ENCODE measurements at regions not wholly inside any gene's neighbourhood (a gene's known extent, or its start where the extent isn't known, plus 50 kb on each side); places are given as distances from the start of the nearest gene placed in this dataset.
A peak's percentile ranks its signal among the peaks of the same experiment; 100 is the strongest.

GRCh38 chr2:176613323-176613987 lies 344.2 kb downstream of the MTX2 start:
- Mint-ChIP-seq H3K36me3 (no peaks in the 10 kb centered on the region), H3K4me3 (no peak overlapping the region), H3K9me3 (no peaks in the 10 kb centered on the region), H3K27ac (no peak overlapping the region), H3K27me3 (ENCODE audit: low read depth) (no peaks in the 10 kb centered on the region), H3K4me1 (no peaks in the 10 kb centered on the region)
- no peak for TF ChIP-seq ZNF121 (CRISPR knock-in tag; IDR thresholded peaks at IDR 0.05)
- ChIA-PET POLR2A (no interaction called here), CTCF (interaction anchor here (1.2 to 1.4 kb wide), 2 partner anchors 59 to 159 kb away, joined by 3 to 4 read pairs; no protein-coding TSS in a partner anchor)
- ATAC-seq, result no peak
- DNase-seq (ENCODE audit: low spot score), result no peak

DNA sequence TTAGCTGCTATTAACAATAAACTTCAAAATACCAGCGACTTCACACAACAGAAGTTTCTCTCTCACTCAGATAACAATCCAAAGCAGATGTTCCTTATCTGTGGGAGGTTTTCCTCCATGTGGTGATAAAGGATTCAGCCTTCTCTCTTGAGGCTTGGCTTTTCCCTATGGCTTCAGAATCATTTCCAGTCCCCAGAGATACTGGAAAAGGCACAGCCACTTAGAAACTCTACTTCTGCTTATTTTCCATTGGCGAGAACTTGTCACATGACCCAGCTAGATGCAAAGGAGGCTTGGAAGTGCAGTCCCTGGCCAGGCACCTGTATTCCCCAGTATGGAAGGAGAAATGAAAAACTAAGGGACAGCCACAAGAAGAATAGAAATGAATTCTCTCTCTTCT lies 344.8 kb downstream of the MTX2 start:
- TF ChIP-seq ZNF416 (CRISPR knock-in tag; IDR thresholded peaks at IDR 0.05) (no peak), USF1 (CRISPR knock-in tag; IDR thresholded peaks at IDR 0.05) (peak; percentile 85), NFYB (CRISPR knock-in tag; conservative IDR thresholded peaks at IDR 0.05; ENCODE audit: low read depth) (0 out of 2 replicates have a peak, but pooled peaks have one; percentile 19), USF2 (CRISPR knock-in tag; IDR thresholded peaks at IDR 0.05) (peak; percentile 87)
- no peak overlapping the region for H3K4me3 Mint-ChIP-seq
- CTCF ChIA-PET, result interaction anchor here (1.2 to 1.4 kb wide), 2 partner anchors 60 to 159 kb away, joined by 3 to 4 read pairs; no protein-coding TSS in a partner anchor
- H3K36me3 Mint-ChIP-seq, result no peaks in the 10 kb centered on the region
- no peaks in the 10 kb centered on the region for H3K9me3 Mint-ChIP-seq
- ATAC-seq, result peak; percentile 75
- no peaks in the 10 kb centered on the region; the same call in 1 of the 2 replicates for H3K27me3 Mint-ChIP-seq (ENCODE audit: low read depth)
- no peaks in the 10 kb centered on the region for H3K4me1 Mint-ChIP-seq
- no peak for DNase-seq (ENCODE audit: low spot score)
- POLR2A ChIA-PET, result no interaction called here
- no peak overlapping the region for H3K27ac Mint-ChIP-seq

- Mint-ChIP-seq H3K27ac (no peak overlapping the region), H3K27me3 (ENCODE audit: low read depth) (no peaks in the 10 kb centered on the region; the same call in 1 of the 2 replicates), H3K36me3 (no peaks in the 10 kb centered on the region), H3K9me3 (no peaks in the 10 kb centered on the region), H3K4me3 (no peak overlapping the region), H3K4me1 (no peaks in the 10 kb centered on the region)
- POLR2A ChIA-PET, result no interaction called here
- CTCF ChIA-PET, result interaction anchor here (0.7 to 1.1 kb wide), 2 partner anchors 61 to 160 kb away, joined by 3 to 4 read pairs; no protein-coding TSS in a partner anchor
- DNase-seq (ENCODE audit: low spot score) (no peak), ATAC-seq (no peak)
- TF ChIP-seq NR2C2 (CRISPR knock-in tag; IDR thresholded peaks at IDR 0.05) (no peak), TCF7 (CRISPR knock-in tag; IDR thresholded peaks at IDR 0.05; ENCODE audit: low read depth) (no peak), SP1 (CRISPR knock-in tag; conservative IDR thresholded peaks at IDR 0.05) (no peak), MYBL2 (CRISPR knock-in tag; IDR thresholded peaks at IDR 0.05) (no peak), ZNF317 (CRISPR knock-in tag; IDR thresholded peaks at IDR 0.05; ENCODE audit: borderline replicate concordance, low read depth) (no peak), PRDM15 (CRISPR knock-in tag; IDR thresholded peaks at IDR 0.05) (no peak), EMX1 (CRISPR knock-in tag; IDR thresholded peaks at IDR 0.05) (no peak), HMGXB4 (CRISPR knock-in tag; IDR thresholded peaks at IDR 0.05) (no peak)
- TF ChIP-seq, protein P1, sequence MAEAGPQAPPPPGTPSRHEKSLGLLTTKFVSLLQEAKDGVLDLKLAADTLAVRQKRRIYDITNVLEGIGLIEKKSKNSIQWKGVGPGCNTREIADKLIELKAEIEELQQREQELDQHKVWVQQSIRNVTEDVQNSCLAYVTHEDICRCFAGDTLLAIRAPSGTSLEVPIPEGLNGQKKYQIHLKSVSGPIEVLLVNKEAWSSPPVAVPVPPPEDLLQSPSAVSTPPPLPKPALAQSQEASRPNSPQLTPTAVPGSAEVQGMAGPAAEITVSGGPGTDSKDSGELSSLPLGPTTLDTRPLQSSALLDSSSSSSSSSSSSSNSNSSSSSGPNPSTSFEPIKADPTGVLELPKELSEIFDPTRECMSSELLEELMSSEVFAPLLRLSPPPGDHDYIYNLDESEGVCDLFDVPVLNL (CRISPR knock-in tag; IDR thresholded peaks at IDR 0.05; ENCODE audit: borderline replicate concordance, low read depth), result no peak
- TF ChIP-seq, protein P2, sequence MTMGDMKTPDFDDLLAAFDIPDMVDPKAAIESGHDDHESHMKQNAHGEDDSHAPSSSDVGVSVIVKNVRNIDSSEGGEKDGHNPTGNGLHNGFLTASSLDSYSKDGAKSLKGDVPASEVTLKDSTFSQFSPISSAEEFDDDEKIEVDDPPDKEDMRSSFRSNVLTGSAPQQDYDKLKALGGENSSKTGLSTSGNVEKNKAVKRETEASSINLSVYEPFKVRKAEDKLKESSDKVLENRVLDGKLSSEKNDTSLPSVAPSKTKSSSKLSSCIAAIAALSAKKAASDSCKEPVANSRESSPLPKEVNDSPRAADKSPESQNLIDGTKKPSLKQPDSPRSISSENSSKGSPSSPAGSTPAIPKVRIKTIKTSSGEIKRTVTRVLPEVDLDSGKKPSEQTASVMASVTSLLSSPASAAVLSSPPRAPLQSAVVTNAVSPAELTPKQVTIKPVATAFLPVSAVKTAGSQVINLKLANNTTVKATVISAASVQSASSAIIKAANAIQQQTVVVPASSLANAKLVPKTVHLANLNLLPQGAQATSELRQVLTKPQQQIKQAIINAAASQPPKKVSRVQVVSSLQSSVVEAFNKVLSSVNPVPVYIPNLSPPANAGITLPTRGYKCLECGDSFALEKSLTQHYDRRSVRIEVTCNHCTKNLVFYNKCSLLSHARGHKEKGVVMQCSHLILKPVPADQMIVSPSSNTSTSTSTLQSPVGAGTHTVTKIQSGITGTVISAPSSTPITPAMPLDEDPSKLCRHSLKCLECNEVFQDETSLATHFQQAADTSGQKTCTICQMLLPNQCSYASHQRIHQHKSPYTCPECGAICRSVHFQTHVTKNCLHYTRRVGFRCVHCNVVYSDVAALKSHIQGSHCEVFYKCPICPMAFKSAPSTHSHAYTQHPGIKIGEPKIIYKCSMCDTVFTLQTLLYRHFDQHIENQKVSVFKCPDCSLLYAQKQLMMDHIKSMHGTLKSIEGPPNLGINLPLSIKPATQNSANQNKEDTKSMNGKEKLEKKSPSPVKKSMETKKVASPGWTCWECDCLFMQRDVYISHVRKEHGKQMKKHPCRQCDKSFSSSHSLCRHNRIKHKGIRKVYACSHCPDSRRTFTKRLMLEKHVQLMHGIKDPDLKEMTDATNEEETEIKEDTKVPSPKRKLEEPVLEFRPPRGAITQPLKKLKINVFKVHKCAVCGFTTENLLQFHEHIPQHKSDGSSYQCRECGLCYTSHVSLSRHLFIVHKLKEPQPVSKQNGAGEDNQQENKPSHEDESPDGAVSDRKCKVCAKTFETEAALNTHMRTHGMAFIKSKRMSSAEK (CRISPR knock-in tag; IDR thresholded peaks at IDR 0.05; ENCODE audit: borderline replicate concordance), result no peak
- TF ChIP-seq, protein P3, sequence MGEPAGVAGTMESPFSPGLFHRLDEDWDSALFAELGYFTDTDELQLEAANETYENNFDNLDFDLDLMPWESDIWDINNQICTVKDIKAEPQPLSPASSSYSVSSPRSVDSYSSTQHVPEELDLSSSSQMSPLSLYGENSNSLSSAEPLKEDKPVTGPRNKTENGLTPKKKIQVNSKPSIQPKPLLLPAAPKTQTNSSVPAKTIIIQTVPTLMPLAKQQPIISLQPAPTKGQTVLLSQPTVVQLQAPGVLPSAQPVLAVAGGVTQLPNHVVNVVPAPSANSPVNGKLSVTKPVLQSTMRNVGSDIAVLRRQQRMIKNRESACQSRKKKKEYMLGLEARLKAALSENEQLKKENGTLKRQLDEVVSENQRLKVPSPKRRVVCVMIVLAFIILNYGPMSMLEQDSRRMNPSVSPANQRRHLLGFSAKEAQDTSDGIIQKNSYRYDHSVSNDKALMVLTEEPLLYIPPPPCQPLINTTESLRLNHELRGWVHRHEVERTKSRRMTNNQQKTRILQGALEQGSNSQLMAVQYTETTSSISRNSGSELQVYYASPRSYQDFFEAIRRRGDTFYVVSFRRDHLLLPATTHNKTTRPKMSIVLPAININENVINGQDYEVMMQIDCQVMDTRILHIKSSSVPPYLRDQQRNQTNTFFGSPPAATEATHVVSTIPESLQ (CRISPR knock-in tag; IDR thresholded peaks at IDR 0.05), result no peak
Measured at GRCh38 chr2:176614930-176615329, 345.7 kb downstream of the MTX2 start.

Data from WTC11 (cell line).